Astrocyte (in vitro differentiated cells and primary cell): ENCODE measurements at regions not wholly inside any gene's neighbourhood (a gene's known extent, or its start where the extent isn't known, plus 50 kb on each side); places are given as distances from the start of the nearest gene placed in this dataset.

Experiments used
- DNase-seq: peaks from one replicate; pipeline ENCODE4 v3.0.0-alpha.2; 2010; ENCODE audit warnings: low read depth
- FAIRE-seq: peaks from 2 replicates; lab custom pipeline; 2011; peaks lifted over from hg19 to GRCh38; lab: Jason Lieb, UNC
- H2AFZ ChIP-seq: 2 replicates; pipeline ENCODE4 v1.6.0; 2012; ENCODE audit warnings: low read depth, low read length, inconsistent platforms
- H3K27ac ChIP-seq: 2 replicates; pipeline ENCODE4 v1.5.1; 2011; ENCODE audit warnings: low read depth, low read length, inconsistent platforms
- H3K27me3 ChIP-seq: 2 replicates; pipeline ENCODE4 v1.6.0; 2011; ENCODE audit warnings: low read length, inconsistent platforms; ENCODE audit not compliant: insufficient read depth
- H3K36me3 ChIP-seq: 2 replicates; pipeline ENCODE4 v1.5.1; 2011; ENCODE audit warnings: low read length, inconsistent platforms; ENCODE audit not compliant: insufficient read depth
- H3K4me1 ChIP-seq: 2 replicates; pipeline ENCODE4 v1.5.1; 2011; ENCODE audit warnings: low read length, inconsistent platforms; ENCODE audit not compliant: insufficient read depth
- H3K4me2 ChIP-seq: 2 replicates; pipeline ENCODE4 v1.6.0; 2012; ENCODE audit warnings: low read length, inconsistent platforms
- H3K4me3 ChIP-seq: 2 replicates; pipeline ENCODE4 v1.5.1; 2011; ENCODE audit warnings: low read depth, mild to moderate bottlenecking, low read length, inconsistent platforms; ENCODE audit not compliant: insufficient read depth
- H3K79me2 ChIP-seq: 2 replicates; pipeline ENCODE4 v1.6.0; 2012; ENCODE audit warnings: mild to moderate bottlenecking, low read length, inconsistent platforms; ENCODE audit not compliant: insufficient read depth
- H3K9ac ChIP-seq: 2 replicates; pipeline ENCODE4 v1.6.0; 2012; ENCODE audit warnings: mild to moderate bottlenecking, low read length, inconsistent platforms
- H3K9me3 ChIP-seq: 2 replicates; pipeline ENCODE4 v1.5.1; 2012; ENCODE audit warnings: low read depth, mild to moderate bottlenecking, low read length, inconsistent platforms; ENCODE audit not compliant: insufficient read depth
- H4K20me1 ChIP-seq: 2 replicates; pipeline ENCODE4 v1.6.0; 2012; ENCODE audit warnings: low read length, inconsistent platforms; ENCODE audit not compliant: insufficient read depth
- H3K27ac Mint-ChIP-seq: one replicate; pipeline ENCODE4 v1.8.0; 2021; ENCODE audit warnings: mild to moderate bottlenecking, mixed read lengths; ENCODE audit not compliant: unreplicated experiment
- H3K27me3 Mint-ChIP-seq: one replicate; pipeline ENCODE4 v1.8.0; 2021; ENCODE audit warnings: low read depth, mixed read lengths; ENCODE audit not compliant: unreplicated experiment
- H3K36me3 Mint-ChIP-seq: one replicate; pipeline ENCODE4 v1.8.0; 2021; ENCODE audit warnings: low read depth, mixed read lengths; ENCODE audit not compliant: unreplicated experiment
- H3K4me1 Mint-ChIP-seq: one replicate; pipeline ENCODE4 v1.8.0; 2021; ENCODE audit warnings: low read depth, mixed read lengths; ENCODE audit not compliant: unreplicated experiment
- H3K4me3 Mint-ChIP-seq: one replicate; pipeline ENCODE4 v1.8.0; 2021; ENCODE audit warnings: mild to moderate bottlenecking, moderate library complexity, mixed read lengths; ENCODE audit not compliant: unreplicated experiment
- H3K9me3 Mint-ChIP-seq: one replicate; pipeline ENCODE4 v1.8.0; 2021; ENCODE audit warnings: mild to moderate bottlenecking, mixed read lengths; ENCODE audit not compliant: unreplicated experiment
- EZH2 ChIP-seq: IDR thresholded peaks from 2 replicates; pipeline ENCODE4 v1.6.1; 2012; ENCODE audit warnings: mild to moderate bottlenecking, low read length, inconsistent platforms; ENCODE audit not compliant: insufficient read depth
- TF ChIP-seq, protein P1 (sequence below): IDR thresholded peaks from 2 replicates; pipeline ENCODE4 v1.5.1; 2011; ENCODE audit warnings: low read depth, mild to moderate bottlenecking, inconsistent platforms, low read length, moderate library complexity; ENCODE audit not compliant: insufficient read depth

DNA sequence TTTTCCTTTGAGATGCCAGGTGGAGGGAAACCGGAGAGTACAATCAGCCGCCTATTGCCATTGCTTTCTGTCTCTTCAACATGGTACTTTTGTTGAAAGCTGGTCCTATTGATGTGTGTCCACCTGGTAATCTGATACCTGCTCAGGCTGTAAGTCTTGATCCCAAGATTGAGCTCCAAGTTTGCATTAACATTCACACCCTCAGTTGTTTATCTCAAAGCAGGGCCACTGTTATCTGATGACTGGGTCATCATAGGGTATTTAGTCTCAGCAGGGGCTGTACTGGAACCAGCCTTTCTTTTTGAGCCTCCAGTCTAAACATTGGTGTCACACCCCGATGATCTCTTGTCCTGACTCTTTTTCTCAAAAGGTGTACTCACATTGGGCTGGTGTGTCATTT lies 370.3 kb upstream of the TOM1L1 start:
- Histone ChIP-seq H3K4me1 (no peaks in the 10 kb centered on the region), H3K4me2 (no peak overlapping the region), H3K27me3 (no peaks in the 10 kb centered on the region), H3K4me3 (no peak overlapping the region), H3K36me3 (no peaks in the 10 kb centered on the region), H3K27ac (no peak overlapping the region), H3K9me3 (peaks cover 6% of the 10 kb centered on the region), H3K79me2 (no peaks in the 10 kb centered on the region), H4K20me1 (no peaks in the 10 kb centered on the region), H3K9ac (no peak overlapping the region), H2AFZ (no peak overlapping the region)
- Mint-ChIP-seq H3K36me3 (no peaks in the 10 kb centered on the region), H3K27ac (no peak overlapping the region), H3K27me3 (no peaks in the 10 kb centered on the region), H3K9me3 (no peaks in the 10 kb centered on the region), H3K4me1 (no peaks in the 10 kb centered on the region), H3K4me3 (no peak overlapping the region)
- TF ChIP-seq, protein P1, sequence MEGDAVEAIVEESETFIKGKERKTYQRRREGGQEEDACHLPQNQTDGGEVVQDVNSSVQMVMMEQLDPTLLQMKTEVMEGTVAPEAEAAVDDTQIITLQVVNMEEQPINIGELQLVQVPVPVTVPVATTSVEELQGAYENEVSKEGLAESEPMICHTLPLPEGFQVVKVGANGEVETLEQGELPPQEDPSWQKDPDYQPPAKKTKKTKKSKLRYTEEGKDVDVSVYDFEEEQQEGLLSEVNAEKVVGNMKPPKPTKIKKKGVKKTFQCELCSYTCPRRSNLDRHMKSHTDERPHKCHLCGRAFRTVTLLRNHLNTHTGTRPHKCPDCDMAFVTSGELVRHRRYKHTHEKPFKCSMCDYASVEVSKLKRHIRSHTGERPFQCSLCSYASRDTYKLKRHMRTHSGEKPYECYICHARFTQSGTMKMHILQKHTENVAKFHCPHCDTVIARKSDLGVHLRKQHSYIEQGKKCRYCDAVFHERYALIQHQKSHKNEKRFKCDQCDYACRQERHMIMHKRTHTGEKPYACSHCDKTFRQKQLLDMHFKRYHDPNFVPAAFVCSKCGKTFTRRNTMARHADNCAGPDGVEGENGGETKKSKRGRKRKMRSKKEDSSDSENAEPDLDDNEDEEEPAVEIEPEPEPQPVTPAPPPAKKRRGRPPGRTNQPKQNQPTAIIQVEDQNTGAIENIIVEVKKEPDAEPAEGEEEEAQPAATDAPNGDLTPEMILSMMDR: no peak
- no peak for TF ChIP-seq EZH2
- DNase-seq: no peak
- no peak for FAIRE-seq

DNA sequence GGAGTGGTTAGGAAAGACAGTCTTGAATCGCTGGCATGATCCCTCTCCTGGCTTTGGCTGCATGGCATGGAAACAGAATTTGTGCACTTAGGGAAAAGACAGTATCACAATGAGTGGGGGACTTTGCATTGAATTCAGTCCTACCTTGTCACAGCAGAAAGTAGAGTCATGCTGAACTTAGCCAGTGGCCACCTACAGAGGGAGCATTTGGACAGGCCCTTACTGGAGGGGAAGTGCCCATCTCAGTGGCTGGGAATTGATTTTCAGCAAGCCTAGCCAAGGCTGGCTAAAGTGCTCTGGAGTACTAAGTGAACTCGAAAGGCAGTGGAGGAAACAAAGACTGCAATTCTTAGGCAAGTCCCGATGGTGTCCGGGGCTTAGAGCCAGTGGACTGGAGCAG lies 364.3 kb upstream of the TOM1L1 start:
- no peak overlapping the region for H2AFZ ChIP-seq

DNA sequence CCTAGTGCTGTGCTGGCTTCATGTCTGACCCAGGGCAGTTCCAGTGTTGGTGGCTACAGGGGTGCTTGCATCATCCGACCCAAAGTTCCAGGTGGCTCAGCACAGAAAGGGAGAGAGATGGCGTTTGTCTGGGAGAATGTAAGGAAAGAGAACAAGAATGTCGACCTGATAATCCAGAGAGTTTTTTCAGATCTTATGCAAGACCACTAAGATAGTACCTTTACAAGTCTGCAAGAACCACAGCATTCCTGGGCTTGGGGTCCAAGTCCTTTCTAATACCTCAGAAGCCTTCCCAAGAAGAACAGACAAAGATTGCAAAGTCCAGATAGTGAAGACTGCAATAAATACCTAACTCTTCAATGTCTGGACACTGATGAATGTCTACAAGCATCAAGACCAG lies 363.0 kb upstream of the TOM1L1 start:
- H3K79me2 ChIP-seq: no peaks in the 10 kb centered on the region
- H4K20me1 ChIP-seq: no peaks in the 10 kb centered on the region
- no peak overlapping the region for H3K4me2 ChIP-seq
- no peak for TF ChIP-seq EZH2
- TF ChIP-seq, protein P1: no peak
- no peak overlapping the region for H3K9ac ChIP-seq
- DNase-seq (no peak), FAIRE-seq (no peak)
- no peaks in the 10 kb centered on the region for H3K27me3 Mint-ChIP-seq
- H3K4me1 Mint-ChIP-seq: no peaks in the 10 kb centered on the region
- no peaks in the 10 kb centered on the region for H3K36me3 Mint-ChIP-seq
- H3K4me3 Mint-ChIP-seq: no peak overlapping the region
- H3K27me3 ChIP-seq: no peaks in the 10 kb centered on the region
- H3K27ac ChIP-seq: no peak overlapping the region
- no peaks in the 10 kb centered on the region for H3K9me3 Mint-ChIP-seq
- no peak overlapping the region for H3K4me3 ChIP-seq
- H3K27ac Mint-ChIP-seq: no peak overlapping the region
- H3K4me1 ChIP-seq: no peaks in the 10 kb centered on the region
- no peaks in the 10 kb centered on the region for H3K36me3 ChIP-seq
- no peak overlapping the region for H2AFZ ChIP-seq
- H3K9me3 ChIP-seq: peaks cover 3% of the 10 kb centered on the region

More for the DNA sequence above, 364.3 kb upstream of the TOM1L1 start:
- H4K20me1 ChIP-seq: no peaks in the 10 kb centered on the region
- no peak overlapping the region for H3K4me3 ChIP-seq
- no peak overlapping the region for H3K9ac ChIP-seq
- Mint-ChIP-seq H3K36me3 (no peaks in the 10 kb centered on the region), H3K27ac (no peak overlapping the region), H3K27me3 (no peaks in the 10 kb centered on the region), H3K4me1 (no peaks in the 10 kb centered on the region), H3K4me3 (no peak overlapping the region), H3K9me3 (no peaks in the 10 kb centered on the region)
- peaks cover 3% of the 10 kb centered on the region for H3K9me3 ChIP-seq
- no peaks in the 10 kb centered on the region for H3K79me2 ChIP-seq
- H3K36me3 ChIP-seq: no peaks in the 10 kb centered on the region
- H3K27me3 ChIP-seq: no peaks in the 10 kb centered on the region
- no peak for FAIRE-seq
- DNase-seq: no peak
- H3K4me2 ChIP-seq: no peak overlapping the region
- no peak overlapping the region for H3K27ac ChIP-seq
- H3K4me1 ChIP-seq: no peaks in the 10 kb centered on the region
- TF ChIP-seq, protein P1: no peak
- TF ChIP-seq EZH2: no peak
